ENCODE measurements at regions not wholly inside any gene's neighbourhood (a gene's known extent, or its start where the extent isn't known, plus 50 kb on each side); places are given as distances from the start of the nearest gene placed in this dataset.

GRCh38 chr3:43792904-43793303 lies 102.2 kb downstream of the ABHD5 start:
- no peak for TF ChIP-seq EZH2 (IDR thresholded peaks at IDR 0.05; ENCODE audit: borderline replicate concordance, control insufficient read depth, low read depth, low read length)
- no peak for TF ChIP-seq TAF1 (IDR thresholded peaks at IDR 0.05; ENCODE audit: borderline replicate concordance, low read depth, low read length)
- TF ChIP-seq ZNF274 (IDR thresholded peaks at IDR 0.05; ENCODE audit: insufficient read depth, insufficient read length) = no peak
- no peak for TF ChIP-seq POU2F2 (IDR thresholded peaks at IDR 0.05; ENCODE audit: borderline replicate concordance, low read depth, low read length)
- no peak for TF ChIP-seq CTCF (IDR thresholded peaks at IDR 0.05 in 2 of 3, conservative IDR thresholded peaks at IDR 0.05 in 1 of 3; ENCODE audit: control insufficient read depth in 2 of 3, extremely low read depth in 1 of 3, insufficient read depth in 1 of 3, low read depth in 3 of 3, low read length in 3 of 3)
- no peak for TF ChIP-seq POLR2AphosphoS5 (IDR thresholded peaks at IDR 0.05; ENCODE audit: low read length)
- TF ChIP-seq ATF3 (IDR thresholded peaks at IDR 0.05; ENCODE audit: borderline replicate concordance, extremely low read depth, low read depth, low read length) = no peak
- no peak for TF ChIP-seq RAD21 (IDR thresholded peaks at IDR 0.05; ENCODE audit: insufficient read depth, low read depth, low read length)
